Pancreas (tissue), 10 donors: ENCODE measurements at regions not wholly inside any gene's neighbourhood (a gene's known extent, or its start where the extent isn't known, plus 50 kb on each side); places are given as distances from the start of the nearest gene placed in this dataset.

Experiments used
- ATAC-seq, 4 donors: fragments of 200-7000 bp; cut with Tn5 transposase; one replicate each; pipeline versions ENCODE4 v1.8.0 to v1.9.1; 2020; ENCODE audit warnings: mild to moderate bottlenecking in 4 of 4, moderate library complexity in 4 of 4
- DNase-seq, 6 donors: peaks; one replicate each; pipeline ENCODE4 v3.0.0-alpha.2; 2020
- FAIRE-seq: peaks from 2 replicates; lab custom pipeline; 2012; peaks lifted over from hg19 to GRCh38; lab: Jason Lieb, UNC
- H3K27ac ChIP-seq, 4 donors: fragments of 200-600 bp; sonication (generic); 1 replicate in 3 of 4; 2 replicates in 1 of 4; pipeline versions ENCODE4 v1.5.0 to v1.8.0; 2020
- H3K27me3 ChIP-seq, 4 donors: fragments of 200-600 bp; one replicate each; pipeline ENCODE4 v1.8.0; 2021
- H3K36me3 ChIP-seq, 3 donors: fragments of 200-600 bp; sonication (generic) in 1 of 3; one replicate each; pipeline versions ENCODE4 v1.5.0 to v1.8.0; 2020 to 2021
- H3K4me1 ChIP-seq, 3 donors: fragments of 200-600 bp; one replicate each; pipeline ENCODE4 v1.8.0; 2021
- H3K4me3 ChIP-seq, 4 donors: fragments of 200-600 bp; sonication (generic) in 2 of 4; one replicate each; pipeline versions ENCODE4 v1.5.0 to v1.8.0; 2020 to 2021
- H3K9me3 ChIP-seq, 4 donors: fragments of 200-600 bp; one replicate each; pipeline ENCODE4 v1.8.0; 2021
- CTCF ChIP-seq, 4 donors: fragments of 200-600 bp; sonication (generic) in 3 of 4; IDR thresholded peaks; one replicate each; pipeline versions ENCODE4 v1.5.0 to v1.8.0; 2021; ENCODE audit warnings: antibody characterized with exemption in 4 of 4
- WGBS, 2 donors: extraction: QIAGEN DNeasy Blood & Tissue Kit; methylation state at CpG; one replicate each; pipeline ENCODE4 v1.1.7; 2013; 5-methylcytosine and 5-hydroxymethylcytosine counted together
- intact Hi-C, 3 donors: fragments of 100-400 bp; cut with DNase I; formaldehyde crosslinking; loops; one replicate each; pipeline versions ENCODE4 v1.11.1 to v1.14.2; 2022
- donor health status: healthy with polysubstance abuse.
- donor health status: DM: no; HTN: no; CAD: no; lungs with moderate emphysema.
- donor health status: DM: no; HTN: no; CAD: no.
- donor health status: control.
- donor health status: control.
- donor health status: Bipolar disorder and iron deficiency.
- donor health status: DM: yes; HTN: yes; CAD: no.
- donor health status: DM: no; HTN: no; CAD: no.
- donor health status: DM: no; HTN: no; CAD: no.
- donor health status: DM: yes; HTN: yes; CAD: no.

- H3K4me3 ChIP-seq: no peak overlapping the region
- H3K9me3 ChIP-seq: no peaks in the 10 kb centered on the region
- WGBS, 2 donors: 84 to 92% methylated on average over 4 of the region's 4 CpGs
- no peaks in the 10 kb centered on the region for H3K27me3 ChIP-seq
- DNase-seq (no peak), FAIRE-seq (no peak), ATAC-seq (no peak)
- no peak for TF ChIP-seq CTCF (IDR thresholded peaks at IDR 0.05)
- no peaks in the 10 kb centered on the region for H3K4me1 ChIP-seq
- H3K36me3 ChIP-seq: no peaks in the 10 kb centered on the region
- H3K27ac ChIP-seq: no peak overlapping the region
- intact Hi-C loops: no loop called here
Observed at GRCh38 chr3:31125413-31126020, 231.1 kb upstream of the GADL1 start.

GRCh38 chr3:31129241-31129640 lies 234.8 kb upstream of the GADL1 start:
- ATAC-seq (no peak), FAIRE-seq (no peak), DNase-seq (no peak)
- no peaks in the 10 kb centered on the region for H3K27me3 ChIP-seq
- H3K27ac ChIP-seq: no peak overlapping the region
- TF ChIP-seq CTCF (IDR thresholded peaks at IDR 0.05): no peak
- no peaks in the 10 kb centered on the region for H3K9me3 ChIP-seq
- H3K4me3 ChIP-seq: no peak overlapping the region
- 72 to 77% methylated on average over 2 of the region's 2 CpGs for WGBS, 2 donors
- no peaks in the 10 kb centered on the region for H3K36me3 ChIP-seq
- no peaks in the 10 kb centered on the region for H3K4me1 ChIP-seq
- intact Hi-C loops: no loop called here

- no peaks in the 10 kb centered on the region for H3K27me3 ChIP-seq
- no peak overlapping the region for H3K27ac ChIP-seq
- peak in 3 of 4 donors; percentile 31 to 53 (median 49) for TF ChIP-seq CTCF (IDR thresholded peaks at IDR 0.05)
- H3K9me3 ChIP-seq: no peaks in the 10 kb centered on the region
- ATAC-seq (peak; percentile 71 to 86 (median 78)), FAIRE-seq (peak; percentile 32), DNase-seq (no peak)
- no peaks in the 10 kb centered on the region for H3K4me1 ChIP-seq
- no peaks in the 10 kb centered on the region for H3K36me3 ChIP-seq
- intact Hi-C loops: loop anchor here in 1 of 3 donors (10.0 kb wide), 1 partner anchor 357 kb away; no protein-coding TSS in a partner anchor
- 32 to 34% methylated on average over 2 of the region's 2 CpGs for WGBS, 2 donors
- H3K4me3 ChIP-seq: no peak overlapping the region
Observed at GRCh38 chr3:31132132-31132769, 237.8 kb upstream of the GADL1 start.

GRCh38 chr3:31133541-31133940 lies 239.1 kb upstream of the GADL1 start:
- DNase-seq: no peak
- no peaks in the 10 kb centered on the region for H3K36me3 ChIP-seq
- no peaks in the 10 kb centered on the region for H3K9me3 ChIP-seq
- H3K27ac ChIP-seq: no peak overlapping the region
- no peaks in the 10 kb centered on the region for H3K27me3 ChIP-seq
- WGBS, 2 donors: 82 to 96% methylated on average over 1 of the region's 1 CpG
- H3K4me1 ChIP-seq: no peaks in the 10 kb centered on the region
- no peak for ATAC-seq
- no peak overlapping the region for H3K4me3 ChIP-seq
- no peak for TF ChIP-seq CTCF (IDR thresholded peaks at IDR 0.05)
- FAIRE-seq: no peak
- intact Hi-C loops: loop anchor here in 1 of 3 donors (10.0 kb wide), 1 partner anchor 359 kb away; no protein-coding TSS in a partner anchor

- Histone ChIP-seq H3K9me3 (no peaks in the 10 kb centered on the region), H3K4me1 (no peaks in the 10 kb centered on the region), H3K4me3 (no peak overlapping the region), H3K27ac (no peak overlapping the region), H3K27me3 (no peaks in the 10 kb centered on the region), H3K36me3 (no peaks in the 10 kb centered on the region)
- ATAC-seq: no peak
- no peak for FAIRE-seq
- no peak for TF ChIP-seq CTCF (IDR thresholded peaks at IDR 0.05)
- WGBS, 2 donors: 64% methylated on average over 3 of the region's 3 CpGs
- no peak for DNase-seq
- intact Hi-C loops: loop anchor here in 1 of 3 donors (10.0 kb wide), 1 partner anchor 361 kb away; no protein-coding TSS in a partner anchor
Observed at GRCh38 chr3:31135546-31135945, 241.1 kb upstream of the GADL1 start.
